Psoas muscle (tissue), 7 donors: ENCODE measurements at regions not wholly inside any gene's neighbourhood (a gene's known extent, or its start where the extent isn't known, plus 50 kb on each side); places are given as distances from the start of the nearest gene placed in this dataset.
"Not testable (repeated sequence)": the region's sequence is repeated elsewhere in the genome, so short reads cannot be mapped to it uniquely, and the experiment has no call there.

Experiments
- ATAC-seq, 4 donors: fragments of 200-7000 bp; cut with Tn5 transposase; one replicate each; pipeline ENCODE4 v1.9.1; 2020; ENCODE audit warnings: moderate library complexity in 3 of 4, mild to moderate bottlenecking in 2 of 4
- DNase-seq, 2 donors: peaks; one replicate each; pipeline ENCODE4 v3.0.0-alpha.2; 2020
- H3K27ac ChIP-seq: fragments of 200-600 bp; one replicate; pipeline ENCODE4 v1.8.0; 2022
- H3K27me3 ChIP-seq, 3 donors: fragments of 200-600 bp in 1 of 3; one replicate each; pipeline versions ENCODE4 v1.6.1 to v1.8.0; 2013 to 2022; ENCODE audit warnings: low read length in 2 of 3, mild to moderate bottlenecking in 2 of 3, moderate library complexity in 1 of 3; ENCODE audit not compliant: insufficient read depth in 3 of 3
- H3K36me3 ChIP-seq, 2 donors: fragments of 200-600 bp in 1 of 2; one replicate each; pipeline versions ENCODE4 v1.6.1 to v1.8.0; 2013 to 2022; ENCODE audit warnings: low read depth in 1 of 2, mild to moderate bottlenecking in 1 of 2, moderate library complexity in 1 of 2; ENCODE audit not compliant: insufficient read depth in 1 of 2
- H3K4me1 ChIP-seq: fragments of 200-600 bp; one replicate; pipeline ENCODE4 v1.8.0; 2022
- H3K4me3 ChIP-seq: fragments of 200-600 bp; one replicate; pipeline ENCODE4 v1.8.0; 2022; ENCODE audit warnings: mild to moderate bottlenecking
- H3K9me3 ChIP-seq: fragments of 200-600 bp; one replicate; pipeline ENCODE4 v1.8.0; 2022
- whole genome bisulfite sequencing, 3 donors: extraction: QIAGEN DNeasy Blood & Tissue Kit; methylation state at CpG; one replicate each; pipeline versions ENCODE4 v1.1.6 to v1.1.7; 2013; 5-methylcytosine and 5-hydroxymethylcytosine counted together
- intact Hi-C, 2 donors: fragments of 100-400 bp; cut with DNase I; formaldehyde crosslinking; loops; one replicate each; pipeline versions ENCODE4 v1.11.0 to v1.14.2; 2022
- TF ChIP-seq, protein P1 (sequence below): fragments of 200-600 bp; IDR thresholded peaks from one replicate; pipeline ENCODE4 v1.8.0; 2022; ENCODE audit warnings: antibody characterized with exemption
- donor health status: healthy with polysubstance abuse.
- donor health status: DM: no; HTN: no; CAD: no; lungs with moderate emphysema.
- donor health status: Bipolar disorder and iron deficiency.
- donor health status: healthy.
- donor health status: DM: yes; HTN: yes; CAD: no.
- donor health status: DM: no; HTN: no; CAD: no.
- donor health status: DM: yes; HTN: yes; CAD: no.

DNA sequence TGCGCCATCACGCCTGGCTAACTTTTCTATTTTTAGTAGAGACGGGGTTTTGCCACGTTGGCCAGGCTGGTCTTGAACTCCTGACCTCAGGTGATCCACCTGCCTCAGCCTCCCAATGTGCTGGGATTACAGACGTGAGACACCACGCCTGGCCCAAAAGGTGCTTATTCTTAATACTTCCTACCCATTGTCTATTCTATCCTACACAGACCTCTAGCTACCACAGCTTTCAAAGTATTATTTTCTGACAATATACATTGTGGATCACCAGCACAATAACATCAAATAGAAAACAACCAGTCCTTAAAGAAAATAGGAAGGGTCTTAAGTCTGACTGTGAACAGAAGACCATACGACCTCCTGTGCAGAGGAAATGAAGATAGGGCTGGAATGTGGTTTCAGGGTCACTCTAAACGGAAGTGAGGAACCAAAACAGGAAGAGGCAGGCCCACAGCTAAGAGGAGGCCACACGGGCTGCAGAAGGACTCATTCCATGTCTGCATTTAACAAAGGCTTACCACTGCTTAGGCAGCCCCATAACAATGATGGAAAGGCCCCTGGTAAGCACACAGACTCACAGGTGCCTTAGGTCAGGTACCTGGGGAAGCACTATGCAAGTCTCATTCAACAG is 115.2 kb downstream of the ZFAND4 start:
- Histone ChIP-seq H3K4me3 (no peak overlapping the region), H3K9me3 (no peaks in the 10 kb centered on the region), H3K4me1 (no peaks in the 10 kb centered on the region), H3K36me3 (no peaks in the 10 kb centered on the region), H3K27me3 (no peaks in the 10 kb centered on the region), H3K27ac (no peak overlapping the region)
- WGBS, 3 donors: 74 to 78% (median 75%) methylated on average over 9 of the region's 9 CpGs
- intact Hi-C loops: no loop called here
- ATAC-seq (no peak), DNase-seq (no peak)
- TF ChIP-seq, protein P1, sequence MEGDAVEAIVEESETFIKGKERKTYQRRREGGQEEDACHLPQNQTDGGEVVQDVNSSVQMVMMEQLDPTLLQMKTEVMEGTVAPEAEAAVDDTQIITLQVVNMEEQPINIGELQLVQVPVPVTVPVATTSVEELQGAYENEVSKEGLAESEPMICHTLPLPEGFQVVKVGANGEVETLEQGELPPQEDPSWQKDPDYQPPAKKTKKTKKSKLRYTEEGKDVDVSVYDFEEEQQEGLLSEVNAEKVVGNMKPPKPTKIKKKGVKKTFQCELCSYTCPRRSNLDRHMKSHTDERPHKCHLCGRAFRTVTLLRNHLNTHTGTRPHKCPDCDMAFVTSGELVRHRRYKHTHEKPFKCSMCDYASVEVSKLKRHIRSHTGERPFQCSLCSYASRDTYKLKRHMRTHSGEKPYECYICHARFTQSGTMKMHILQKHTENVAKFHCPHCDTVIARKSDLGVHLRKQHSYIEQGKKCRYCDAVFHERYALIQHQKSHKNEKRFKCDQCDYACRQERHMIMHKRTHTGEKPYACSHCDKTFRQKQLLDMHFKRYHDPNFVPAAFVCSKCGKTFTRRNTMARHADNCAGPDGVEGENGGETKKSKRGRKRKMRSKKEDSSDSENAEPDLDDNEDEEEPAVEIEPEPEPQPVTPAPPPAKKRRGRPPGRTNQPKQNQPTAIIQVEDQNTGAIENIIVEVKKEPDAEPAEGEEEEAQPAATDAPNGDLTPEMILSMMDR: no peak

GRCh38 chr10:45555795-45556194 is 116.8 kb downstream of the ZFAND4 start:
- WGBS, 3 donors: 92 to 93% (median 92%) methylated on average over 3 of the region's 3 CpGs
- no peak for DNase-seq

GRCh38 chr10:45555332-45555731 is 117.2 kb downstream of the ZFAND4 start:
- WGBS, 3 donors: 94 to 98% (median 96%) methylated on average over 5 of the region's 5 CpGs
- H3K9me3 ChIP-seq, DNase-seq, H3K36me3 ChIP-seq, H3K27ac ChIP-seq, H3K4me1 ChIP-seq, H3K4me3 ChIP-seq, H3K27me3 ChIP-seq, ATAC-seq, intact Hi-C loops: not testable (repeated sequence)

More at GRCh38 chr10:45555795-45556194, 116.8 kb downstream of the ZFAND4 start:
- Histone ChIP-seq H3K36me3 (no peaks in the 10 kb centered on the region), H3K4me3 (no peak overlapping the region), H3K9me3 (no peaks in the 10 kb centered on the region), H3K4me1 (no peaks in the 10 kb centered on the region), H3K27me3 (no peaks in the 10 kb centered on the region), H3K27ac (no peak overlapping the region)
- ATAC-seq: no peak
- intact Hi-C loops: no loop called here
- TF ChIP-seq, protein P1: no peak

DNA sequence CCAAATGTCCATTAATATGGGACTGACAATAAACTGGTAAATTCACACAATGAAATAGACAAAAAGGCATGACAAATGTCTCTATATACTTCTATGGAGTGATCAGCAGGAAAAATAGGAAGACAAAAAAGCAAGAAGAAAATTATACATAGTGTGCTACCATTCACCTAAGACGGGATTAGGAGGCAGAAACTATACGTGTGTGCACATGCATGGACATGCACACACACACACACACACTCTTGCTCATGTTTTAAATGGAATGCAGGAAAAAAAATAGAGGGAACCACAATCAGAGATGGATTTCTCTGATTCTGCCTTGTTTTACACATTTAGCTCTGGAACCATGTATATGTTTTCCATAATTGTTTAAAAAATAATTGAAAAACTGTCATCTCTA is 119.0 kb downstream of the ZFAND4 start:
- WGBS, 3 donors: 91 to 96% (median 95%) methylated on average over 2 of the region's 2 CpGs
- H3K27ac ChIP-seq: no peak overlapping the region
- TF ChIP-seq, protein P1: no peak
- intact Hi-C loops: no loop called here
- H3K27me3 ChIP-seq: no peaks in the 10 kb centered on the region
- no peaks in the 10 kb centered on the region for H3K4me1 ChIP-seq
- no peak for ATAC-seq
- H3K36me3 ChIP-seq: peaks cover 0 to 5% of the 10 kb centered on the region in 2 donors
- H3K9me3 ChIP-seq: no peaks in the 10 kb centered on the region
- DNase-seq: no peak
- H3K4me3 ChIP-seq: no peak overlapping the region

- H3K4me3 ChIP-seq: no peak overlapping the region
- DNase-seq (no peak), ATAC-seq (no peak)
- intact Hi-C loops: no loop called here
- H3K4me1 ChIP-seq: no peaks in the 10 kb centered on the region
- H3K27me3 ChIP-seq: no peaks in the 10 kb centered on the region
- H3K36me3 ChIP-seq: peaks cover 0 to 5% of the 10 kb centered on the region in 2 donors
- 94 to 100% (median 98%) methylated on average over 1 of the region's 1 CpG for WGBS, 3 donors
- TF ChIP-seq, protein P1: no peak
- no peak overlapping the region for H3K27ac ChIP-seq
- no peaks in the 10 kb centered on the region for H3K9me3 ChIP-seq
Observed at GRCh38 chr10:45553155-45553554, 119.4 kb downstream of the ZFAND4 start.
